CD4-positive, alpha-beta T cell (primary cell): ENCODE measurements at regions not wholly inside any gene's neighbourhood (a gene's known extent, or its start where the extent isn't known, plus 50 kb on each side); places are given as distances from the start of the nearest gene placed in this dataset.

Source experiments
- ATAC-seq: fragments of 200-7000 bp; cut with Tn5 transposase; one replicate; pipeline ENCODE4 v1.10.0; 2022; ENCODE audit warnings: mild to moderate bottlenecking; ENCODE audit not compliant: poor library complexity
- CTCF ChIA-PET: fragments of 350-600 bp; sonication (Branson Sonifier 250); formaldehyde crosslinking; loops from one replicate; lab custom pipeline; 2021; ENCODE audit warnings: antibody characterized with exemption, inconsistent platforms; lab: Charles Lee
- POLR2A ChIA-PET: fragments of 350-600 bp; sonication (Branson Sonifier 250); formaldehyde crosslinking; loops from one replicate; lab custom pipeline; 2021; ENCODE audit warnings: antibody characterized with exemption, inconsistent platforms; lab: Charles Lee
- DNase-seq, 14 experiments: peaks; one replicate each; pipeline ENCODE4 v3.0.0-alpha.2; 2013 to 2020; ENCODE audit warnings: mixed read lengths in 2 of 14
- H3K27ac ChIP-seq, 2 donors: one replicate each; pipeline versions ENCODE4 v1.5.1 to v1.7.0; 2013; ENCODE audit warnings: low read length in 2 of 2, low read depth in 1 of 2, mild to moderate bottlenecking in 1 of 2
- H3K27me3 ChIP-seq, 2 experiments: 1 replicate in 1 of 2; 2 replicates in 1 of 2; pipeline versions ENCODE4 v1.6.1 to v1.7.0; 2013; ENCODE audit warnings: low read length in 2 of 2, control low read depth in 1 of 2, mild to moderate bottlenecking in 1 of 2, moderate library complexity in 1 of 2; ENCODE audit not compliant: insufficient read depth in 2 of 2, control insufficient read depth in 1 of 2
- H3K36me3 ChIP-seq: one replicate; pipeline ENCODE4 v1.6.1; 2013; ENCODE audit warnings: low read length, control low read depth; ENCODE audit not compliant: insufficient read depth
- H3K4me1 ChIP-seq: one replicate; pipeline ENCODE4 v1.6.1; 2013; ENCODE audit warnings: low read length, control low read depth; ENCODE audit not compliant: insufficient read depth
- H3K4me3 ChIP-seq: one replicate; pipeline ENCODE4 v1.5.1; 2013; ENCODE audit warnings: mild to moderate bottlenecking, low read length, moderate library complexity
- H3K9me3 ChIP-seq, 2 experiments: 1 replicate in 1 of 2; 2 replicates in 1 of 2; pipeline versions ENCODE4 v1.6.1 to v1.7.0; 2013; ENCODE audit warnings: low read length in 2 of 2, mild to moderate bottlenecking in 2 of 2, control low read depth in 1 of 2, moderate library complexity in 1 of 2; ENCODE audit not compliant: control insufficient read depth in 1 of 2, insufficient read depth in 1 of 2
- H3K27ac Mint-ChIP-seq: one replicate; pipeline ENCODE4 v1.8.0; 2020; ENCODE audit warnings: mixed read lengths
- H3K27me3 Mint-ChIP-seq: one replicate; pipeline ENCODE4 v1.8.0; 2021; ENCODE audit warnings: mixed read lengths
- H3K36me3 Mint-ChIP-seq: one replicate; pipeline ENCODE4 v1.8.0; 2021; ENCODE audit warnings: low read depth, mixed read lengths
- H3K4me1 Mint-ChIP-seq: one replicate; pipeline ENCODE4 v1.8.0; 2021; ENCODE audit warnings: low read depth, mixed read lengths
- H3K4me3 Mint-ChIP-seq: one replicate; pipeline ENCODE4 v1.8.0; 2020; ENCODE audit warnings: mild to moderate bottlenecking, mixed read lengths
- H3K9me3 Mint-ChIP-seq: one replicate; pipeline ENCODE4 v1.8.0; 2020; ENCODE audit warnings: mixed read lengths
- intact Hi-C, 2 experiments: fragments of 100-400 bp; cut with DNase I in 1 of 2; cut with micrococcal nuclease in 1 of 2; formaldehyde crosslinking; loops; one replicate each; pipeline versions ENCODE4 v1.15.1 to v1.9.0; 2023 to 2025; cut with DNase I, micrococcal nuclease
- TF ChIP-seq, protein P1 (sequence below): fragments of 200-600 bp; IDR thresholded peaks from one replicate; pipeline ENCODE4 v1.8.0; 2022; ENCODE audit warnings: antibody characterized with exemption, mild to moderate bottlenecking

DNA sequence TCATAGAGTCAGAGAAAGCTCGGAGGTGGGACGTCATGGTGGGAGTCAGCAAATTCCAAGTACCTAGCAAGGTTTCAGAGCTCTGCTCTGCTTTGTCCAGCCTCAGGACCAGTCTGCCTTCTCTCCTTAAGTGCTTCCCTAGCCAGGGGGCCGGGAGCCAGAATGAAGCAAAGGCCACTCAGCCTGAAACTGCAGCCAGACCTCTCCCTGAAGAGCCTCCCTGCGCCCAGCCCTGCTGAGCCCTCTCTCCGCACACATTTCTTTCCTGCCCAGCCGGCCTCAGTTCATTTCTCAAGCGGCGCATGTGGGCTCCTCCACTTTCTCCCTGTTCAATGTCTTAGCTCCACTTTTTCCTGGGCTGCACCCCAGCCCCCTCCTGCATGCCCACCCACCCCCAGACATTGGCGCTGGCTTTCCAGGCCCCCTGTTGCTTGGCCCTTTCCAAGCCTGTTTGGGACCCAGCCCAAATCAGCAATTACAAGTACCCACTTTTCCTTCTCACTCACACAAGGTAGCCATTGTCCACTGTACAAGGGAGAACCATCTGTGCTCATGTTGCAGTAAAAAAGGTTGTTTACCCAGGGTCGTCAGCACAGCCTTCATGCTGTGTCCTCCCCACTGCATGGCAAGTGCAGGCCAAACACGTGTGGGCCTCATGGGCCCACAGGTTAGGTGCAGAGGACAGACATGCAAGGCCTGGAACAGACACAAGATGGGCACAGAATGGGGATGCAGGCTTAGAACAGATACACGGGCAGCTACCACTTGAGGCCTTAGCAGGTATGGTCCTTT is 147.1 kb downstream of the MRPL14 start:
- intact Hi-C loops = no loop called here
- POLR2A ChIA-PET = no interaction called here
- H3K27ac Mint-ChIP-seq = no peak overlapping the region
- H3K4me3 Mint-ChIP-seq = no peak overlapping the region
- Histone ChIP-seq H3K9me3 (no peaks in the 10 kb centered on the region), H3K27ac (no peak overlapping the region), H3K36me3 (no peaks in the 10 kb centered on the region), H3K27me3 (peaks cover 3 to 5% of the 10 kb centered on the region in 2 experiments), H3K4me1 (no peaks in the 10 kb centered on the region), H3K4me3 (no peak overlapping the region)
- H3K9me3 Mint-ChIP-seq = peaks cover 2% of the 10 kb centered on the region
- no peaks in the 10 kb centered on the region for H3K4me1 Mint-ChIP-seq
- H3K36me3 Mint-ChIP-seq = no peaks in the 10 kb centered on the region
- ATAC-seq (no peak), DNase-seq (peak in 1 of 14 experiments; percentile 23)
- peaks cover 9% of the 10 kb centered on the region for H3K27me3 Mint-ChIP-seq
- CTCF ChIA-PET = no interaction called here
- TF ChIP-seq, protein P1, sequence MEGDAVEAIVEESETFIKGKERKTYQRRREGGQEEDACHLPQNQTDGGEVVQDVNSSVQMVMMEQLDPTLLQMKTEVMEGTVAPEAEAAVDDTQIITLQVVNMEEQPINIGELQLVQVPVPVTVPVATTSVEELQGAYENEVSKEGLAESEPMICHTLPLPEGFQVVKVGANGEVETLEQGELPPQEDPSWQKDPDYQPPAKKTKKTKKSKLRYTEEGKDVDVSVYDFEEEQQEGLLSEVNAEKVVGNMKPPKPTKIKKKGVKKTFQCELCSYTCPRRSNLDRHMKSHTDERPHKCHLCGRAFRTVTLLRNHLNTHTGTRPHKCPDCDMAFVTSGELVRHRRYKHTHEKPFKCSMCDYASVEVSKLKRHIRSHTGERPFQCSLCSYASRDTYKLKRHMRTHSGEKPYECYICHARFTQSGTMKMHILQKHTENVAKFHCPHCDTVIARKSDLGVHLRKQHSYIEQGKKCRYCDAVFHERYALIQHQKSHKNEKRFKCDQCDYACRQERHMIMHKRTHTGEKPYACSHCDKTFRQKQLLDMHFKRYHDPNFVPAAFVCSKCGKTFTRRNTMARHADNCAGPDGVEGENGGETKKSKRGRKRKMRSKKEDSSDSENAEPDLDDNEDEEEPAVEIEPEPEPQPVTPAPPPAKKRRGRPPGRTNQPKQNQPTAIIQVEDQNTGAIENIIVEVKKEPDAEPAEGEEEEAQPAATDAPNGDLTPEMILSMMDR = no peak

DNA sequence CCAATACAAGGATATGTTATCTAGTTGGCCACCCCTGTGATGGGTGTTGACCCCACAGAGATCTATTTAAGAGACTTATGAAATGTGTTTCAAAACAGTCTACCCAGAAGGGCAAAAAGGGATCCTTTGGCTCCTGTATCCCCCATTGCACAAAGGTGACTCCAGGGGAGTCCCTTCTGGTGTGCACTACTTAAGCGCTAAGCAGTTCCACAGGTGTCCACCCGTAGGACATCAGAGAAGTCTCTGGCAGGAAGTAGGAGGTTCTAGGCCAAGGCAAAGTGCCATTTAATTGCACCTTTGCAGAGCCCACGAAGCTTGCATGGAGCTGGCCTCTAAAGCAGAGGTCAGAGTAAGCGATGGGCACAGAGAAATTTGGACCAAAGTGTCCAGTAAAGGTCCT is 147.7 kb downstream of the MRPL14 start:
- no peak for ATAC-seq
- CTCF ChIA-PET = no interaction called here

DNA sequence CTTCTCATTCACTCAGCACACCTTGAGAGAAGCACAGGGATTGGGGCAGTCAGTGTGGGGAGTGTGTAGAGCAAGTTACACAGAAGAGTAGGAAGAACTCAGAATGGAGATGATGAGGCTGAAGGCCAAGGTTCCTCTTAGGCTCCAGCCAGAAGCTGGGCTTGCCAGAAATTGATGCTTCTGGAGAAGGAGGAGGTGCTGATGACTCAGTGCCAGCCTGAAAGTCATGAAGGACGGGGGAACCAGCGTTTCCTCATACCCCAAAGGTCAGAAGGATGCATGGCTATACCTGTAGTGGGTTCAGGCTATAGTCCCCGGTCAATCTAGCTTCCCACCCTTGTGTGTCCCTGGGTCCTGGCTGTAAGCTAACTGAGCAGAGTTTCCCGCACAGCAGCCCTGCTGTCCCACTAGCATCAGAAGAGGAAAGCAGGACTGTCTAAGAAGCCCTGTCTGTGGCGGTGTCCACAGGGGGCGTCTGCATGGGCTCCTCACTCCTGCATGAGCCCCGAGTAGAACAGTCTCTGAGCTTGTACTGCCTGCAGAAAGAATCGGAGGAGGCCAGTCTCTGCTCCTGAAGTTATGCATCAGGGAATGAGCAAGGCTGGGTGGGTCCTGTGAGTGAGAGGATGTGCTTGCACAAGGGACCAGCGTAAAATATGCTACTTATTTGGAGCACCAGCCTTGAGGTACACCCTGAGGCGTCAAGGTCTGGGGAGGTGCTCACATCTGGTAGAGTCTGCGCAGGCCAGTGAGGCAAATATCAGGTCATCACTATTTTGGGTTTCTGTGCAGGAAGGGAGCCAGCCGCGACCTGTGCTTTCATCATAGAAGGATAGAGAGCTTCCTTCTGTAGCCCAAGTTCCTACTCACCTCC is 148.5 kb downstream of the MRPL14 start:
- H3K9me3 Mint-ChIP-seq = peaks cover 2% of the 10 kb centered on the region
- no peaks in the 10 kb centered on the region for H3K36me3 ChIP-seq
- H3K4me3 Mint-ChIP-seq = no peak overlapping the region
- ChIA-PET CTCF (no interaction called here), POLR2A (no interaction called here)
- H3K4me1 Mint-ChIP-seq = no peaks in the 10 kb centered on the region
- no peaks in the 10 kb centered on the region for H3K9me3 ChIP-seq
- H3K27ac ChIP-seq = no peak overlapping the region
- peaks cover 9% of the 10 kb centered on the region for H3K27me3 Mint-ChIP-seq
- H3K36me3 Mint-ChIP-seq = no peaks in the 10 kb centered on the region
- DNase-seq = peak in 3 of 14 experiments; percentile 27 to 58 (median 44)
- TF ChIP-seq, protein P1 = no peak
- no peak overlapping the region for H3K27ac Mint-ChIP-seq
- no peak overlapping the region for H3K4me3 ChIP-seq
- intact Hi-C loops = no loop called here
- no peak for ATAC-seq
- peaks cover 3 to 5% of the 10 kb centered on the region in 2 experiments for H3K27me3 ChIP-seq
- H3K4me1 ChIP-seq = no peaks in the 10 kb centered on the region

More for the DNA sequence above, 147.7 kb downstream of the MRPL14 start:
- H3K4me3 Mint-ChIP-seq = no peak overlapping the region
- no peaks in the 10 kb centered on the region for H3K4me1 ChIP-seq
- H3K27ac ChIP-seq = no peak overlapping the region
- no peaks in the 10 kb centered on the region for H3K9me3 ChIP-seq
- TF ChIP-seq, protein P1 = no peak
- no peaks in the 10 kb centered on the region for H3K36me3 ChIP-seq
- no peaks in the 10 kb centered on the region for H3K36me3 Mint-ChIP-seq
- peaks cover 3 to 5% of the 10 kb centered on the region in 2 experiments for H3K27me3 ChIP-seq
- H3K27ac Mint-ChIP-seq = no peak overlapping the region
- no peaks in the 10 kb centered on the region for H3K4me1 Mint-ChIP-seq
- H3K4me3 ChIP-seq = no peak overlapping the region
- peaks cover 9% of the 10 kb centered on the region for H3K27me3 Mint-ChIP-seq
- intact Hi-C loops = no loop called here
- POLR2A ChIA-PET = no interaction called here
- peaks cover 2% of the 10 kb centered on the region for H3K9me3 Mint-ChIP-seq
- peak in 1 of 14 experiments; percentile 7 for DNase-seq
